ENCODE measurements at regions not wholly inside any gene's neighbourhood (a gene's known extent, or its start where the extent isn't known, plus 50 kb on each side); places are given as distances from the start of the nearest gene placed in this dataset.

DNA sequence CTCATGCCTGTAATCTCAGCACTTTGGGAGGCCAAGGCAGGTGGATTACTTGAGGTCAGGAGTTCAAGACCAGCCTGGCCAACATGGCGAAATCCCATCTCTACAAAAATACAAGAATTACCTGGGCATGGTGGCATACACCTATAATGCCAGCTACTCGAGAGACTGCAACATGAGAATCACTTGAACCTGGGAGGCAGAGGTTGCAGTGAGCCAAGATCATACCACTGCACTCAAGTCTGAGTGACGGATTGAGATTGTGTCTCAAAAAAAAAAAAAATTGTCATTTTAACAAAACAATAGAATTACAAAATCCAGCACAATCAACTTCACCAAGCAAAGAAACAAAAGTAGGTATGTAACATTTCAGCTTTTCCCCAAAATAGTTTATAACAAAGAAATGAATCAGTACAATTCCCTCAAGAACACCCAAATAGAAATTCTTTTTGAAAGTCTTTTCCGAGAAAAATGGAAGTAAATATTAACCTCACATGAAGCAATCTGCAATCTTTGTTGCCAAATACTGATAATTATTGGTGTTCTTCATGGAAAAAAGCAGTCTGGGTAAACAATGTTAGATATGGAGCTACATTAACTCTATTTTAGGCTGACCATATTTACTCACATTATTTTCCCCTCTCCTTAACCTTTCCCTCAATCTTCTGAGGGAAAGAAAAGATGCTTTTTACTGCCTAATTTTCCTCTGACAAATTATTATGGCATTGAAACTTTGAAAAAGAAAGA, 165.9 kb upstream of the ATF7IP start:
- DNase-seq (ENCODE audit: low read depth) = no peak
- no peak overlapping the region for H3K4me3 ChIP-seq (ENCODE audit: low read depth, low read length)
- no peak for TF ChIP-seq CTCF (IDR thresholded peaks at IDR 0.05; ENCODE audit: insufficient read depth, low read depth, low read length)

- no peak for TF ChIP-seq CTCF (IDR thresholded peaks at IDR 0.05; ENCODE audit: insufficient read depth, low read depth, low read length)
- no peak for DNase-seq (ENCODE audit: low read depth)
Observed at GRCh38 chr12:14200598-14200997, 164.9 kb upstream of the ATF7IP start.

DNA sequence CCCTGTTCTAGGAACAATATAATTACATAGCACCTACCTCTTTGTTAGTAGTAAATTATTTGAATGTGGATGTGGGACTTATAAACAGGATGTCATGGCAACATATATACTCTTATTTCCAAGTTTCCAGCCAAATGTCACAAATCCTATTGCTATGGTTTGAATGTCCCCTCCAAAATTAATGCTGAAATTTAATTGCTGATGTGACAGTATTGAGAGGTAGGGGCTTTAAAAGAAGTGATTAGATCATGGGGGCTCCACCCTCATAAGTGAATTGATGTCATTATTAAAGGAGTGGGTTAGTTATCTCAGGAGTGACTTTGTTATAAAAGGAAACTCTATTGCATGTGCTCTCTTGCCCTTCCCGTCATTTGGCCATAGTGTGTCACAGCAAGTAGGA, 164.2 kb upstream of the ATF7IP start:
- no peak for DNase-seq (ENCODE audit: low read depth)
- H3K4me3 ChIP-seq (ENCODE audit: low read depth, low read length) = no peak overlapping the region
- TF ChIP-seq CTCF (IDR thresholded peaks at IDR 0.05; ENCODE audit: insufficient read depth, low read depth, low read length) = no peak

More at GRCh38 chr12:14200598-14200997, 164.9 kb upstream of the ATF7IP start:
- no peak overlapping the region for H3K4me3 ChIP-seq (ENCODE audit: low read depth, low read length)

DNA sequence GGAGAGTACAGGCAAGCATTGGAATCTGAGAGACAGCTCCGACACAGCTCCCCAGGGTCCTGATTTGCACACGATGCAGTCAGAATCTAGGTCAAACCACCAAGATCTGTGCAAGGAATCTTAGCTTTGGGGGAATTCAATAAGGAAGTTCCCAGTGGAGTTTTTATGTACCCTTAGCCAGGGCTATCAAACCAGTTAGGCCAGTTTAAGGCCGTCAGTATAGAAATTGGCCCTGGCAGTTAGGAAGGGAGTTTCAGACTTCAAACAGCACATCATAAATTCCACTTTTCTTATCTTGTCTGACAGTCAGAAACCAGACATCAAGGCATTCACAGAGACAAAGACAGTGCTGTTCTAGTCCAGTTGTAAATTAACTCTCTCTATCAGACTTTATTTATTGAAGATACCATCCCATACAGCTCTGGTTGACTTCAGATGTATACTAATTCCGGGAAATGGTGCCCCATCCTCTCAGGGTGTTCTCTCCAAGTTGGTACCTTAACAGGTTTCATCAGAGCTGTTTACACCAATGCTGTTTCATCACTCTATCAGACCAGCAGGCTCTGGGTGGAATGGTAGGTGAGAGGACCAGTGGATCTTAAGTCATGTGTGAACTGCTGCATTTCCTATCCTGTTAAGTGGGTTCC, 157.5 kb upstream of the ATF7IP start:
- H3K4me3 ChIP-seq (ENCODE audit: low read depth, low read length) = no peak overlapping the region
- no peak for TF ChIP-seq CTCF (IDR thresholded peaks at IDR 0.05; ENCODE audit: insufficient read depth, low read depth, low read length)
- DNase-seq (ENCODE audit: low read depth) = no peak

- no peak for TF ChIP-seq CTCF (IDR thresholded peaks at IDR 0.05; ENCODE audit: insufficient read depth, low read depth, low read length)
- no peak overlapping the region for H3K4me3 ChIP-seq (ENCODE audit: low read depth, low read length)
- no peak for DNase-seq (ENCODE audit: low read depth)
Observed at GRCh38 chr12:14211947-14212387, 153.5 kb upstream of the ATF7IP start.

GRCh38 chr12:14213542-14213941, 151.9 kb upstream of the ATF7IP start:
- H3K4me3 ChIP-seq (ENCODE audit: low read depth, low read length) = no peak overlapping the region
- no peak for TF ChIP-seq CTCF (IDR thresholded peaks at IDR 0.05; ENCODE audit: insufficient read depth, low read depth, low read length)
- no peak for DNase-seq (ENCODE audit: low read depth)
